NCI-H146 treated with DMSO at 0.1 percent for 48 hours (cell line): ENCODE measurements at regions not wholly inside any gene's neighbourhood (a gene's known extent, or its start where the extent isn't known, plus 50 kb on each side); places are given as distances from the start of the nearest gene placed in this dataset.

ENCODE experiments used
- DNase-seq: peaks from one replicate; lab custom pipeline; 2025; ENCODE audit not compliant: unreplicated experiment; lab: John Stamatoyannopoulos, UW

GRCh38 chr2:59068255-59068654 is 827.1 kb upstream of the FANCL start:
- DNase-seq: no peak

GRCh38 chr2:59066787-59067399 is 825.8 kb upstream of the FANCL start:
- no peak for DNase-seq

- DNase-seq: peak; percentile 97
These were observed 806.4 kb upstream of the FANCL start for GRCh38 chr2:59047373-59047995.

GRCh38 chr2:59046401-59047372 is 805.6 kb upstream of the FANCL start:
- DNase-seq: peak; percentile 85

GRCh38 chr2:59044736-59045135 is 803.6 kb upstream of the FANCL start:
- no peak for DNase-seq

GRCh38 chr2:59041139-59041538 is 800.0 kb upstream of the FANCL start:
- DNase-seq: no peak

GRCh38 chr2:59034837-59035236 is 793.7 kb upstream of the FANCL start:
- peak; percentile 51 for DNase-seq

- no peak for DNase-seq
These were observed 793.0 kb upstream of the FANCL start for GRCh38 chr2:59034106-59034505.

GRCh38 chr2:59033661-59034060 is 792.5 kb upstream of the FANCL start:
- DNase-seq: no peak

GRCh38 chr2:59032499-59032898 is 791.4 kb upstream of the FANCL start:
- DNase-seq: no peak

GRCh38 chr2:59029058-59029457 is 787.9 kb upstream of the FANCL start:
- no peak for DNase-seq

- DNase-seq: no peak
These were observed 786.2 kb upstream of the FANCL start for GRCh38 chr2:59027320-59027719.

GRCh38 chr2:59025157-59025757 is 784.1 kb upstream of the FANCL start:
- peak; percentile 5 for DNase-seq

- no peak for DNase-seq
These were observed 780.7 kb upstream of the FANCL start for GRCh38 chr2:59021786-59022185.

GRCh38 chr2:59019566-59020159 is 778.5 kb upstream of the FANCL start:
- no peak for DNase-seq

GRCh38 chr2:59018737-59019136 is 777.6 kb upstream of the FANCL start:
- no peak for DNase-seq

GRCh38 chr2:59015027-59015426 is 773.9 kb upstream of the FANCL start:
- no peak for DNase-seq

GRCh38 chr2:59012971-59013370 is 771.8 kb upstream of the FANCL start:
- no peak for DNase-seq

GRCh38 chr2:59012234-59012633 is 771.1 kb upstream of the FANCL start:
- no peak for DNase-seq

GRCh38 chr2:59008950-59009349 is 767.8 kb upstream of the FANCL start:
- no peak for DNase-seq
